T47D (cell line): ENCODE measurements at regions not wholly inside any gene's neighbourhood (a gene's known extent, or its start where the extent isn't known, plus 50 kb on each side); places are given as distances from the start of the nearest gene placed in this dataset.
"Not testable (repeated sequence)": the region's sequence is repeated elsewhere in the genome, so short reads cannot be mapped to it uniquely, and the experiment has no call there.

Source experiments
- DNase-seq, 2 experiments: peaks; one replicate each; pipeline versions ENCODE4 v3.0.0 to v3.0.0-alpha.2; 2011 to 2012; ENCODE audit warnings: low read depth in 1 of 2, low spot score in 1 of 2
- JUND ChIP-seq: IDR thresholded peaks from 2 replicates; pipeline ENCODE4 v1.6.1; 2012; ENCODE audit warnings: low read depth
- in situ Hi-C: cut with HindIII; loops from 2 replicates; pipeline ENCODE4 v1.10.0; 2016; ENCODE audit warnings: low sequenced_read_pairs, low pct_unique_long_range_greater_than_20kb

DNA sequence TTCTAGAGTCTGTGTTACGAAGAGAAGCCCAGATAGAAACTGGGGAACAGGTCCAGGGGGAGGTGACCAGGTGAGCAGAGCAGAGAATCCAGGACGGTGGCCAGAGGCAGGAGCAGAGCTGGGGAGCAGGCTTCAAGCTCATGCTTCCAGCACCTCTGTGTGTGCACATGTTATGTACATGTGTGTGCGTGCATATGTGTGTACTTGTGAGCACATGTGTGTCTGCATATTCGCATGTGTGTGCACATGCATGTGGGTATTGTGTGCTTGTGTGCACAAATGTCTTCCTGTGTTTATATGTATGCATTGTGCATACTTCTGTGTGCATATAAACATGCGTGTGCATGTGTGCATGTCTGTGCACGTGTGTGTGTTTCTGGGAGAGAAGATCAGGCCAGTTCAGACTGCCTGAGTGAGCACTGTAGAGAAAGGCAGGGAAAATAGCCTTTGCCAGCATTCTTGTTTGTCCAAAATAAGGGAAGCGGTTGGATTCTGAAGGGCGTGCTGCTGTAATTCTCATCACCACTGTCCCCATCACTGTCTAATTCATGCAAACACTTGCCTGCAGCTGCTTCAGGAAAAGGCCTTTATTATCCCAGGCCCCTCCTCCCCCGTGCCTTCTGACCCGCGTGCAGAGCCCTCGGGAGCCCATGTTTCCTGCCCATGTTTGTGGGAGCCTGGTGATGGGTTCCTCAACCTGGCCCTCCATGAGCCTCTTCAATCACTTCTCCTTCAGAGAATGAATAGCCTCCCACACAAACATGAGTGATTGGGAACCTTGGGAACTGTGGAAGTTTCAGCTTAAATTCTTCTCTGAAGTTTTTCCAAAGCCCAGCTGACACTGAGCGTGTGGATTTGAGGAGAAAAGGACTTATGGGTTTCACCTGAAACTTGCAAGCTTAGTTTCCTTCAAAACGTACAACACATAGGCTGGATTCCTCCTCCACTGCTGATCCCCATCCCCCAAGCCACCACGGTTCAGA lies 161.7 kb upstream of the AFDN start:
- in situ Hi-C loops = no loop called here
- no peak for DNase-seq
- no peak for TF ChIP-seq JUND

DNA sequence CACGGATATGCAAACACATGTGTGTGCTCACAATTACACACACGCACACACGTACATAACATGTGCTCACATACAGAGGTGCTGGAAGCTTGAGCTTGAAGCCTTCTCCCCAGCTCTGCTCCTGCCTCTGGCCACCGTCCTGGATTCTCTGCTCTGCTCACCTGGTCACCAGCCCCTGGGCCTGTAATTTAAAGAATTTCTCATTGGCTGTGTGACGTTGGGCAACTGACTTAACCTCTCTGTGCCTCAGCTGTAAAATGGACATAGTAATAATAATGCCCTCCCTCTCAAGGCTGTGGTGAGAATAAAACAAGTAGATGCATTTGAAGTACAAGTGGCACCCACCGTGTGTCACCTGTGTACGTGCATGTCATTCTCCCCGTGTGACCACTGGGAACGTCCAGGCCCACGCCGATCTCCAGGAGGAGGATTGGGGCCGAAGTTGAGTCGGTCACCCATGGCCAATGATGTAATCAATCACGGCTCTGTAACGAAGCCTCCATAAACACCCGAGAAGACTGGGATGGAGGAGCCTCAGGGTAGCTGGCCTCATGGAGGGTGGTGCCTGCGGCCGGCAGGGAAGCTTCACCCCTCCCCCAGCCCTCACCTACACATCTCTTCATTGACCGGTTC lies 160.9 kb upstream of the AFDN start:
- DNase-seq = no peak
- in situ Hi-C loops = no loop called here
- TF ChIP-seq JUND = no peak

DNA sequence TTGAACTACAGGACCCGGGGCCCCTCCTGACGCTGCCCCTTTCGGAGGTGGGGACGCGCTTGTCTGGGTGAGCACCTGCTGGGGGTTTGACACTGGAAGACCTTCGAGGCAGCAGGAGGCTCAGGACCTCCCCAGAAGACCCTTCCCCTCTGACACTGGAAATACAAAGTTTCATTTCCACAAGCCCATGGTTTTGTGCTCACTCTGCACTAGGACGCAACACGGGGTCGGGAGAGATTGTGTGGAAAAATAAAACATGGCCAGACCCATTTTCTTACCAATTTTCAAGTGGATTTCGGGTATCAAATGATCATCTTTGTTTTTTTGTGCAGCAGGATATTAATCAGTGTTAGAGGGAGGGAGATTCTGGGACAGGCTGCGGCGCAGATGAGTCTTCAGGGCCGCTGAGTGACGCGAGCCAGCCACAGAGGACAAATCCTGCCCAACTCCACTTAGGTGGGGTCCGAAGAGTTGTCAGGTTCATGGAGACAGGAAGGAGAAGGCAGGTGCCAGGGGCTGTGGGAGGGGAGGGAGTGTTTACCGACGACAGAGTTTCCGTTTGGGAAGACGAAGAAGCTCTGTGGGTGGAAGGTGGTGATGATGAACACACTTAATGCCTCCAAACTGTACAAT lies 160.0 kb upstream of the AFDN start:
- DNase-seq = no peak
- TF ChIP-seq JUND = no peak
- in situ Hi-C loops = no loop called here

DNA sequence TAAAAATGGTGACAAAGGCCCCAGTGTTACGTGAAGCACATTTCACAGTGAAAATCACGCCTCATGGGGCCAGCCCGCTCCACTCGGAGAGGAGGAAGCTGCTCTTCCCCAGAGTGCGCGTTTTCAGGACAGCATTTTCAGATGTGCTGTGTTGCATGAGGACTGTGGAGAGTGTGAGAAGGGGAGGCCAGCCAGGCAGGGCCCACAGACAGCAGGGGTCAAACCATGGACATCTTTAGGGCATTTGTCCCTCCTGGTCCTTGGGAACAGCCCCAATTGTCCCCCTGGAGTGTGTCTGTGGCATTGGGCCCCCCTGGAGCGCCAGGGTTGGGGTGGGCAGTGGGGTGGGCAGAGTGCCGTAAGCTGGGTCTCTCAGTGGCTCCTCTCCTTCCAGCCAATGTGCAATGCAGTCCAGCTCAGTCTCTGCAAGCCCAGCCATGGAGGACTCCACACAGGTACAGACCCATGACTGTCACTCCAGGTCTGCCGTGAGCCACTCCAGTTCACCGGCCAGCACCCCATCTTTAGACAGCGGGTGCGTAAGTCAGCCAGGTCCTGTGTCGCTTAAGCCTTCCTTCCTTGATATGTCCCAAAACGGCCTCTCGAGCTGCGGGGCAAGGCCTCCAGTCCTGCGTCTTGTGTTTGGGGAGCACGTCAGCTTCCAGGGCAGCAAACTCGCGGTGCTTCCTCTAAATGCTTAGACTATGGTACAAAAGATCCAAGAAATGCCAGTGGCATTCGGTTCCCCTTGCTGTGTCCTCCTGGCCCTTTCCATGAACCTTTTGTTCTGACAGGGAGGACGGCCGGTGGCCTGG lies 159.3 kb upstream of the AFDN start:
- no peak for TF ChIP-seq JUND
- in situ Hi-C loops = no loop called here

DNA sequence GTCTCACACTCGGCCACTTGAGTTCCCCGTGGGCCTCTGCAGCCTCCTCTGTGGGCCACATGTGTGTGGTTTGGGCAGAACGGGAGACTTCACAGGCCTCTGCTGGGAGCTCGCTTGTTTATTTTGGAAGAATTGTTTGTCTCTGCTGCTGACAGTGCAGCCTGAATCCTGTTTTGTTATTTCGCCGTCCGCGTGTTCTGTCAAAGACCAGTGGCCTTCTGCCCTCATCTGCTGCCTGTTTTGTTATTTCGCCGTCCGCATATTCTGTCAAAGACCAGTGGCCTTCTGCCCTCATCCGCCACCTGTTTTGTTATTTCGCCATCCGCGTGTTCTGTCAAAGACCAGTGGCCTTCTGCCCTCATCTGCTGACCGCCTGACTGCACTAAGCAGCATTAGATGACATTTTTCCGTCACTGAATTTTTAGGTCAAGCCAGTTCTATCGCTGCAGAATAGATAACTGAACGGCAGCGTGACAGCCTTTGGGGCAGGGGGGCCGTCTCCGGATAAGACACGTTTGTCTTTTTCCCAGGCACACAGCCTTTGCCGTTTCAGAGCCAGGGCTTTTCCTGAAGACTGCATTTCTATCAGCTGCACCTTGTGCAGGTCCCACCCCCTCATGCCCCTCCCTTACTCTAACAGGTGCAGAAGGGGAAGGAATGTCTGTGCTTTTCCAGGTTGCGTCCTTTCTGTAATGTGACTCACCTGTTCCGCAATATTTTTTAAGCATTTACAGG lies 158.5 kb upstream of the AFDN start:
- DNase-seq = no peak
- TF ChIP-seq JUND = no peak
- in situ Hi-C loops = no loop called here

More for the DNA sequence above, 159.3 kb upstream of the AFDN start:
- no peak for DNase-seq

DNA sequence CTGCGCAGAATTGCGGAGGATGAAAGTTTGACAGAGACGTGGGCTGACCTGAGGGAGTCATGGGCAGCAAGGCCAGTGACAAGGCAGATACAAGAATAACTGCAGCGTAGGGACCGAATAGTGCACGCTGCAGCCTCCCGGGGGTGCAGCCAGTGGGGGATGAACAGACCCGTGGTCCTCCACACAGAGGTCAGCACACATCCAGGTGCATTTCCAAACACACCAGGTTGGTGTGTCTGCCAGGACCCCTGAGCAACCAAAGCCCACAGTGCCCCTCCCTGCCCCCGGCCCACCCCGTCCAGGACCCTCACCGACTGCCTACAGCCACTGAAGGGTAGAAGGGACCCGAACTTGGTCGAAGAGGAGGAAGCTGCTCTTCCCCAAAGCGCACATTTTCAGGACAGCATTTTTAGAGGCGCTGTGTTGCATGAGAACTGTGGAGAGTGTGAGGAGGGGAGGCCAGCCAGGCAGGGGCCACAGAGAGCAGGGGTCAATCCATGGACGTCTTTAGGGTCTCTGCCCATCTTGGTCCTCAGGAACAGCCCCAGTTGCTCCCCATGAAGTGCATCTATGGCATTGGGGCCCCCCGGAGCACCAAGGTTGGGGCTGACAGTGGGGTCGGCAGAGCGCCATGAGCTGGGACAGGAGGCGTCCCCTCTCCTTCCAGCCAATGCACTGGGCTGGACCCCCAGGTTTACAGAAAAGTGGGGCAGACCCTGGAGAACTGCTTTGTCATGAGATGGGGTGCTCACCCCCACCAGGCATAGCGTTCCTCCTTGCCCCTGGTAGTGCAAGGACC lies 157.8 kb upstream of the AFDN start:
- no peak for TF ChIP-seq JUND
- in situ Hi-C loops = no loop called here
- no peak for DNase-seq

DNA sequence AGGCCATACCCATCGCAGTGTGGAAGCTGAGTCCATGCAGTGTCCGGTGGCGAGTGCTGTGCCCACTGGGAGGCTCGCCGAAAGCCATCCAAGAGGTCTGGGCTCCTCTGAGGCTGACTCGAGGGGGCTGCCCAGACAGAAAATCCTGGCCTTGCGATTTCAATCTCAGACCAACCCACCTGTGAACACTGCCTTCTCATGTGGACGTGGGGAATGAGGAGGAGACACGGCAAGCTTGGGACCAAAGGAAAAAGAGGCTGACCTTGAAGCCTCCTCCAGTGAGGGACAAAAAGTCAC lies 157.2 kb upstream of the AFDN start:
- no peak for TF ChIP-seq JUND
- no peak for DNase-seq
- in situ Hi-C loops = no loop called here

DNA sequence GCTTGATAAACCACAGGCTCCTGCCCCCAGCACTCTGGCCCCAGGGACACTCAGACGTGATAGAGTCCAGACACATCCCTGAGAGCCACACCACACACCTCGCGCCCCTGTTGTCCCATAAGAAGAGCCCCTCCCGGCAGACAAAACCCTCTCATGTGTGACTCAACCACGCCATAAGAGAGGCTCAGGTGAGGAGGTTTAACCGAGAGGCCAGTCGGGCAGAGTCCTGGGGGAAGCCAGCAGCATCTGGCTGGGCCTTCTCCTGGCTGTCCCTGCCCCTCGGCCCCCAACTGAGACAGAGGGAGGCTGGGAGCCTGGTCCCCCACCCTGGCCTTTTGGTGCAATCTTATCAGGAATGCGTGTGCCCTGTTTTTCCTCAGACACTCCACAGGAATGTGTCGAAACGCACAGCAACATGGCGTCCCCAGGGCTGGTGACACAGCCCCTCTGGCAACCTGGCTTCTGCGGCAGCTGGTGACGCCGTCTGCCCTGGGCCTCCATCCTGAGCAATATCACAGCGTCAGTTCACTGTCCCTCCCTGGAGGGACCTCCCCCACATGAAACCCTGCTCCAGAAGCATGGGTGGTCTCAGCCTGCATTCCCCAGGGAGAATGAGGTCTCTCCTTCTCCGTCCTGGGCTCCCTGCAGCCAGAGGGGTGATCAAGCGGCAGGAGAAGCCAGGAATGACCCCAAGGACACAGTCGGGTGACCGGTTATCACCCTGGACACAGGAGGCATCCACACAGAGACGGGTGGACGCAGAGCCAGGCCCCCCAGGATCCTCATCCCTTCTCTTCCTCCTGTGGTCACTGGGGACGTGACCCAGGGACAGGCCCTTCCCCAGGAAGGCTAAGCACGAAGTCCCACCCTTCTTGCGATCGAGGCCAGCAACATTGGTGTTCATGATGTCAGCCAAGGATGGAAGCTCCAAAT lies 156.6 kb upstream of the AFDN start:
- no peak for TF ChIP-seq JUND
- in situ Hi-C loops = no loop called here
- DNase-seq = no peak

DNA sequence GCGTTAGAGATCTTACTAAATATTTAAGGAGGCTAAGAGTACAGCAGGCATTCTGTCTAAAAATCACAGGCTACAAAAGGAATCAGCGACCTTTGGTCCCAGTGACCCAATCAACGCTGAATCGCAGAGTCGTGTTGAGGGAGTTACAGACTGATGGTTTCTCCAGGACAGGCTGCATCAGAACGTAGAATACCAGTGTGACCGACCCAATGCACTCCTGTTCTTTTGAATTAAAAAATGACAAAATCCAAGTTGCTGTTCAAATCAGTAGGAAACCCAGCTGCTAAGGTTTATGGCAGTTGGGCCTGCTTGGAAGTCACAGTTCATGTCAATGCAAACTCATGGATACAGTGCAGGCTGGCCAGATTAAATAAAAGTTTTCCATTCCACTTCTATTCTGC lies 155.8 kb upstream of the AFDN start:
- DNase-seq = no peak
- in situ Hi-C loops = no loop called here
- no peak for TF ChIP-seq JUND

DNA sequence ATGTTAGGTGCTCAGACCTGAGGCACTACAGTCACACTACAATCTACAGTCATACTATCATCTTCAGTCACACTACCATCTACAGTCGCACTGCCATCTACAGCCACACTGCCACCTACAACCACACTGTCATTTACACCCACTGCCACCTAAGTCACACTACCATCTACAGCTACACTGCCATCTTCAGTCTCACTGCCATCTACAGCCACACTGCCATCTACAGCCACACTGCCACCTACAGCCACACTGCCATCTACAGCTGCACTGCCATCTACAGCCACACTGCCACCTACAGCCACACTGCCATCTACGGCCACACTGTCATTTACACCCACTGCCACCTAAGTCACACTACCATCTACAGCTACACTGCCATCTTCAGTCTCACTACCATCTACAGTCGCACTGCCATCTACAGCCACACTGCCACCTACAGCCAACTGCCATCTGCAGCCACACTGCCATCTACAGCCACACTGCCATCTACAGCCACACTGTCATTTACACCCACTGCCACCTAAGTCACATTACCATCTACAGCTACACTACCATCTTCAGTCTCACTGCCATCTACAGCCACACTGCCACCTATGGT lies 155.2 kb upstream of the AFDN start:
- in situ Hi-C loops = not testable (repeated sequence)
- DNase-seq = peak in 1 of 2 experiments; percentile 13
